Activated CD4-positive, alpha-beta T cell treated with anti-CD3 and anti-CD28 coated beads, Interleukin-2, amount 50 U/mL, for 16 hours (primary cell): ENCODE measurements at regions not wholly inside any gene's neighbourhood (a gene's known extent, or its start where the extent isn't known, plus 50 kb on each side); places are given as distances from the start of the nearest gene placed in this dataset.
"Not testable (repeated sequence)": the region's sequence is repeated elsewhere in the genome, so short reads cannot be mapped to it uniquely, and the experiment has no call there.

Source experiments
- DNase-seq: peaks from one replicate; pipeline ENCODE4 v3.0.0-alpha.2; 2020

DNA sequence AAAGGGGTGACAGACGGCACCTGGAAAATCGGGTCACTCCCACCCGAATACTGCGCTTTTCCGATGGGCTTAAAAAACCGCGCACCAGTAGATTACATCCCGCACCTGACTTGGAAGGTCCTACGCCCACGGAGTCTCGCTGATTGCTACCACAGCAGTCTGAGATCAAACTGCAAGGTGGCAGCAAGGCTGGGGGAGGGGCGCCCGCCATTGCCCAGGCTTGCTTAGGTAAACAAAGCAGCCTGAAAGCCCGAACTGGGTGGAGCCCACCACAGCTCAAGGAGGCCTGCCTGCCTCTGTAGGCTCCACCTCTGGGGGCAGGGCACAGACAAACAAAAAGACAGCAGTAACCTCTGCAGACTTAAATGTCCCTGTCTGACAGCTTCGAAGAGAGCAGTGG, 234.2 kb upstream of the ANXA10 start:
- not testable (repeated sequence) for DNase-seq

DNA sequence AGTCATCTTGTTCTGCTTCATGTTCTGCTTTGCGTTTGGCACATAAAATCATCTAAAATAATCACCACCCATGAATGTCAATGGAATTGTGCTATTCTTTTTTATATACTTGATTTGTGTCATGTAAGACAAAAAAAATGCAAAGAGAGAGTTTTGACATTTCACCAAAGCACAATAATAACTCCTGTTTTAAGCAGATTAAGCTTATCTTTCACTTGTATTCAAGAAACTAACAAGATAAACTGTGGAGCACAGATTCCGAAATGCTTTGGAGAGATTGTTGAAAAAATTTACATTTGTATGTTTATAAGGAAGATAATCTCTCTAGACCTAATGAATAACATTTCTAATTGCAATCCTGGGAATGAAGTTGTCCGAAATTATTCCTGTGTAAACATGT, 225.1 kb upstream of the ANXA10 start:
- no peak for DNase-seq

DNA sequence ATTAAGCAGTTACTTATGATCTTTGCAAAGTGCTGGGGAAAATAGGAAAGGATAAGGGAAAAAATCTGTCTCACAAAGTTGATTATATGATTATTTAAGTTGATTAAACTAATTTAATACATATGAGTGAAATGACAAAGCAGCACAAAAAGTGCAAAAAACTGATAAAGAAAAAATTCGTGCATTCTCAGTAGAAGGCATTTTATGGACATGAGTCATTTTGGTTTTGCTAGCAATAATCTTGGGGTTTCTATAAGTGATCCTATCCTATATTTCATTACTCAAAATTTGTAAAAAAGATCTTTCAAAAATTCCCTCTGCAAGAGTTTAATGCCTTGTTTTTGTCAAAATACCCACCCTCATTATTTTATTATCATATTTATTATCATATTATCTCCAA, 224.2 kb upstream of the ANXA10 start:
- DNase-seq: no peak

DNA sequence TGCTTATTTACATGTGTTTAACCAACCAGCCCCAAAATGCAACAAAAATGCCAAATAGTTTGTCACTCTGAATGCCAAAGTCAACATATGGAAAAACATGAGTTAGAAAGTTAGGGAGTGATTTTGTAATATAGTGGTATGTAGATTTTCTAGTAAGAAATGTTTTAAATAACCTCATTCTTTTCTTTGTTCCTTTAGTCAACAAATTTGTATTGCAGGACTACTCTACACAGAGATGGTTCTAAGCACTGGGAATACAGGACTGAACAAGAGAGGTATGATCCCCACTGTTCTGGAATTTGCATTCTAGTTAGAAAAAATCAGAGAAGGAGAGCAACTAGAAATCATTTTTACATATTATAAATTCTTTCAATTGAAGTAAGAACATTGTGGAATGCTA, 218.8 kb upstream of the ANXA10 start:
- DNase-seq: no peak

DNA sequence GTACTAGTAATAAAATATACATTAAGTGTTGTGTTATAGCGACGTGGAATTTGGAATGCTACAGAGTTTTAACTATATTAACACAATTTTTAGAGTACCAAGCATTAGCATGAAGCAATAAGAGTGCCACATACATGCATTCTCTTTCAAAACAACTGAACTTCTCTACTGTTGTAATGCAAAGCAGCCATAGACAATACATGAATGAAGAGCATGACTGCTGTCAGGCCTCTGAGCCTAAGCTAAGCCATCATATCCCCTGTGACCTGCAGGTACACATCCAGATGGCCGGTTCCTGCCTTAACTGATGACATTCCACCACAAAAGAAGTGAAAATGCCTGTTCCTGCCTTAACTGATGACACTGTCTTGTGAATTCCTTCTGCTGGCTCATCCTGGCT, 216.2 kb upstream of the ANXA10 start:
- not testable (repeated sequence) for DNase-seq

DNA sequence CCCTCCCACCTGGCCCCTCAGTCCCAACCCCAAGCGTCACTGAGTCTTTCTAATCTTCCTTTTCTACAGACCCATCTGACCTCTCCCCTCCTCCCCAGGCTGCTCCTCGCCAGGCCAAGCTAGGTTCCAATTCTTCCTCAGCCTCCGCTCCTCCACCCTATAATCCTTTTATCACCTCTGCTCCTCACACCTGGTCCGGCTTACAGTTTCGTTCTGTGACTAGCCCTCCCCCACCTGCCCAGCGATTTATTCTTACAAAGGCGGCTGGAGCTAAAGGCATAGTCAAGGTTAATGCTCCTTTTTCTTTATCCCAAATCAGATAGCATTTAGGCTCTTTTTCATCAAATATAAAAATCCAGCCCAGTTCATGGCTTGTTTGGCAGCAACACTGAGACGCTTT, 214.5 kb upstream of the ANXA10 start:
- DNase-seq: not testable (repeated sequence)

DNA sequence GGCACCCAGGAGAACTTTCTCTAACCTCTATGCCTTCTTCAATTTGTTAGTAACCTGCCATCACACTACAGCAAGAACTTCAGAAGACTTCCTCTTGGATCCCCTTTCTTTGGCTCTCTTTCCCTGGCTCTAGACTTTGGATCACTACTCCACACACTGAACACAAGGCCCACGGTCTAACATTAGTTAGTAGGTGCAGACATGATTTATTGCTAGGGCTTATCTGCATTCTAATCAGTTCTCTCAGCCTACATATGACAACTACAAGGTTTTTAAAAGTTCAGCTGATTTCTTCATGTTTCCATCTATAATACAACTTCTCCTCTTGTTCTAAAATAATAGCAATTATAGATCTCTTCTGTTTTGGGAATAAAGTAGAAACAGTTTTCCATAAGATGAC, 209.1 kb upstream of the ANXA10 start:
- DNase-seq: no peak

DNA sequence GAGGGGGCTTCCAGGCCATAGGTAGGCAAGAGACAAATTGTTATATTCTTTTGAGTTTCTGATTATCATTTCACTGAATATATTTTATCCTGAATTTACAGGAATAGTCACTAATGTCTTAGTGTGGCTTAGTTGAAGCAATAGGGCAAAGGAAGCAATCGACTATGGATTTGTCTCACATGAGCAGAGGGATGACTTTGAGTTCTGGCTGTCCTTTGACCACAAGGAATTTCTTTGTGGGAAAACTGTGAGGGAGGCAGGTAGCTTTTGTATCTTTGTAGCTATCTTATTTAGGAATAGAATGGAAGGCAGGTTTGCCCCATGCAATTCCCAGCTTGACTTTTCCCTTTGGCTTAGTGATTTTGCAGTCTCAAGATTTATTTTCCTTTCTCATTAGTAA, 207.3 kb upstream of the ANXA10 start:
- no peak for DNase-seq

DNA sequence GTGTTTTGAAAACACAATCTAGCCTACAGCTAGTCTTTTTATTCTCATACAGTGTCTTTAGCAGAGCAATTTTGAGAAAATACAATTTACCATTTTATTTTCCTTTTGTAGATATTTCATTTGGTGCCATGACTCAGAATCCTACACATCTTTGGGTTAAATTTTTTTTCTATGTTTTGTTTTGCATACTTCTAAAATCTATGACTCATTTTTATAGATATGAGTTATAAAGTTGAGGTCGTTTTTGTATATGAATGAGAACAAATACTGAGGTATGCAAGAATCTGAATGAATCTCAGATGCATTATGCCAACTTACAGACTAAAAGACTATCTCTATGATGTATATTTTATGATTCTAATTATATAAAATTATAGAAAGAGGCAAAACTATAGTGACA, 206.5 kb upstream of the ANXA10 start:
- DNase-seq: no peak

DNA sequence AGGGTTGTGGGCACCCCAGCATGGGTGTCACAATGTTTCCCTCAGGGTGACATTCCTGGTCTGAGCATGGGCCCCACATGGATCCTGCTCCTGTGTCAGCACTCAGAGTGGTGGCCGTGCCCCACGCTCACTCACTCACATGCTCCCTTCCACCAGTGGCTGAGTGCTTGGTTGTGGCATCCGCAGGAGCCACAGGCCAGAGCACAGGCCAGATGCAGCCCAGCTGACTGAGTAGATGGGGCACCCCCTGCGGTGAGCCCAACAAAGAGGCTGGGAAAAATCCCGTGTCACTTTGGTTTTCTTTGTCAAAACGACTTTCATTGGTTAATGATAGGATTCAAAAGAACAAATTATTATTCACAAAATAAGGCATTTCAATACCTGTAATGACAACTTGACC, 204.6 kb upstream of the ANXA10 start:
- no peak for DNase-seq

DNA sequence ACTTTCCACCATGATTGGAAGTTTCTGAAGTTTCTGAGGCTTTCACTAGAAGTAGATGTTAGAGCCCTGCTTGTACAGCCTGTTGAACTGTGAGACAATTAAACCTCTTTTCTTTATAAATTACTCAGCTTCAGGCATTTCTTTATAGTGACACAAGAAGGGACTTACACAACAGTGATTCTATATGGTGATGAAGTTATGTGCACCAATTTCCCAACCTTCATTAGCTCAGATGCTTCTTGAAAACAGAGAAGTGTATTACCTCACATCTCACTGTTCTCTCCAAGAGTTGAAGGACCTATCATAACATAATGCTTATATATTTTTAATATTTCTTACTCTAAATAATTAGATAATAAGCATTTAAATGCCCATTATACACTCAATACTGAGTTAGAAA, 202.1 kb upstream of the ANXA10 start:
- no peak for DNase-seq

DNA sequence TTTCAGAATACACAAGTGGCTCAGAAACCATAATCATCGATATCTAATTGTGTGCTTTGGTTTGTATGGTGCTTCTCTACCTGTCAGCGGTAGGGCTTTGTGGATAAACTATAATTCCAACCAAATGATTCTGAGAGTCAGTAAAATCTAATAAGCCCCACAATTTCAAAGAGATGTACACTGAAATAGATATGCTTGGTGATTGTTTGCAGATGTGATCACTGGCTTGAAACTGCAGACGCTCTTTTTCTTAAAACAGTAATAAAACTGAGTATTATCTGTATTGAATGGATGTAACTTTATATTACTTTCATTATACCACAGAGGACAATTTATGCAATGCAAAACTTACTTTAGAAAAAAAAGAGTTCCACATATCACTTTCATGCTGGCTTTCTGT, 198.8 kb upstream of the ANXA10 start:
- no peak for DNase-seq

DNA sequence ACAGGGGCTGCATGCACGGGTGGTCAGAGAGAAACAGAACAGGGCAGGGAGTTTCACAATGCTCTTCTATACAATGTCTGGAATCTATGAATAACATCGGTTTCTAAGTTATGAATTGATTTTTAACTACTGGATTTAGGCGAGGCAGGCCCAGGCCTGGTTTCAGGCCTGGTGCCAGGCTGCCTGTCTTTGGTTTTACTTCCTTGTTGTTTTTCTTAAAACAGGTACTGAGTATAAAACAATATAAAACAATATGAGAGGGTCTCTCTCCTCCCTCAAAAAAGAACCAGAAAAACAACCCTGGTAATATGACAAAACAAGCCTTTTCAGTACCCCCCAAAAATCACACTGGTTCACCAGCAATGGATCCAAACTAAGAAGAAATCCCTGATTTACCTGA, 196.1 kb upstream of the ANXA10 start:
- not testable (repeated sequence) for DNase-seq

DNA sequence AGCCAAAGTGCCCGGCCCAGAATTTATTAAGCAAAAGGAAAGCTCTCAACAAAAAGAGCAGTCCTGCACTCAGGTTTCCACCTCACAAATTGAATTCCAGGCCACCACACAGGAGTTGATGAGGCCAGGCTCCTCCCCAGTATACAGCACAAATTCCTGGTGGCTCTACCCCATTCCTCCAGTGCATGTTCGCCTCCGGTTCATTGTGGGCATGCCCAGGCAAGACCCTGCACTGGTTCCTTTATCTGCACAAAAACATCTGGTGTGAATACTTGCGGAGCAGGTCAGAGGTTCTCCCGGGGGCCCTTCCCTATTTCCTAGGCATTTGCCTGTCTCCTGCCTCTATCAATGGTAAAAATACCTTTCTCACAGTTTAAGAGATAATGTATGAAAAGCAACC, 195.2 kb upstream of the ANXA10 start:
- DNase-seq: no peak

DNA sequence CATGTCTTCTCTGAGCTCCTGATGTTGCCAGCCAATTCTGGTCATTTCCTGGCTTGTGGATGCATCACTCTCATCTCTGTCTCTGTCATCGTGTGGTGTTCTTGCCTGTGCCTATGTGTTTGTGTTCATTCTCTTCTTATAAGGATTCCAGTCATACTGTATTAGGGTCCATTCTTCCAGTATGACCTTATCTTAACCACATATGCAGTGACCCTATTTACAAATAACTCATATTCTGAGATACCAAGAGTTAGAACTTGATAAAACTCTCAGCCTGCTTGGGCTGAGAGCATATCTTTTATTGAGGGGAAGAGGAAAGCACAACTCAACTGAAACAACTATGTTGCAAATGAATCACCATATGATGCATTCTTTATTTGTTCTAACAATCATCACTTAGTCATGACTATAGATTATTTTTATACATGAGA, 189.0 kb upstream of the ANXA10 start:
- no peak for DNase-seq

DNA sequence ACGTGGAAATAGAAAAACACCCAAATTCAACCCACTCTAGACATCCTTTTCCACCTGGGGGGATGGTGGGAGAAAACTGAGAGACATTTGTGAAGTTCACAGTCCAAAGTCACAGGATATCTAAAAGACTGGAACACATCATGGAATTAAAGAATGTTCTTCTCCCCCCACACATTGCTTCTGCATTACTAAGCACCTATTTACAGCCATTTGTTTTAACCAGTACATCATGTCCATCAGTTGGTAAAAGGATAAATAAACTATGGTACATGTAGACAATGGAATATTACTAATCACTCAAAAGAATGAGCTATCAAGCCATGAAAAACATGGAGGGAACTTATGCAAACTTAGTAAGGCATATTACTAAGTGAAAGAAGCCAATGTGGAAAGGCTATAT, 185.5 kb upstream of the ANXA10 start:
- DNase-seq: no peak

DNA sequence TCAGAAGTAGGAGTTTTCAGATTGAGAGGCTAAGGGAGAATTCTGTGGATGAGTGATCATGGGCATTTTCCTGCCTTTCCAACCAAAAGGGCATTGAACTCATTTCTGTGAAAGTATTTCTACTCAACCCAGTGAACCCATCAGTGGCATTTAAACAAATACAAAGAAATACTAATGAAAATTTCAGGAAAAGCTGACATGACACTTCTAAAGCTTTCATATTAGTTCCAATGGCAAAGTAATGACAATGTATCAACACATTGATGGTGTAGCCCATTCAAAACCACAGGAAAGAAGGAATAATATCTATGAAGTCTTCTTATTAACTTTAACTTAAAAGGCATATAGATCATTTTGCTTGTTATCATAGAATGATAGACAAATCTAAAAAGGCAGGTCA, 183.5 kb upstream of the ANXA10 start:
- no peak for DNase-seq

DNA sequence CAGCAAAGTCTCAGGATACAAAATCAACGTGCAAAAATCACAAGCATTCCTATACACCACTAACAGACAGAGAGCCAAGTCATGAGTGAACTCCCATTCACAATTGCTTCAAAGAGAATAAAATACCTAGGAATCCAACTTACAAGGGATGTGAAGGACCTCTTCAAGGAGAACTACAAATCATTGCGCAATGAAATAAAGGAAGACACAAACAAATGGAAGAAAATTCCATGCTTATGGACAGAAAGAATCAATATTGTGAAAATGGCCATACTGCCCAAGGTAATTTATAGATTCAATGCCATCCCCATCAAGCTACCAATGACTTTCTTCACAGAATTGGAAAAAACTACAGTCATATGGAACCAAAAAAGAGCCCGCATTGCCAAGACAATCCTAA, 179.8 kb upstream of the ANXA10 start:
- DNase-seq: not testable (repeated sequence)

DNA sequence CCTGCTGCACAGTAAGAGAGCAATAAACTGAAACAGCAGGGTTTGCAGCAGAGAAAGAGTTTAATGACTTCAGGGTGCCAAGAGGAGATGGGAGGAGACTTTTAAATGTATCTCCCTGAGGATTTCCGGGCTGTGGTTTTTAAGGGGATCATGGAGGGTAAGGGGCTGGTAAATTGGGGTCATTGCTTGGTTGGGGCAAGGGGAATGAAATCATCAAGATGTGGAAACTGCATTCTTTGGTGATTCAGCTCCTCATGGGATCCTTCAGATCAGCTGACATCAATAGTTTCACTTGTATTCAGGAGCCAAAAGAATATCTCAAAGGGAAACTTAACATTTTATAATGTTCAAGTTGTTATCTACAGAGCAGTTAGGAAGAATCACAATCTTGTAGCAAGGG, 174.3 kb upstream of the ANXA10 start:
- DNase-seq: no peak

DNA sequence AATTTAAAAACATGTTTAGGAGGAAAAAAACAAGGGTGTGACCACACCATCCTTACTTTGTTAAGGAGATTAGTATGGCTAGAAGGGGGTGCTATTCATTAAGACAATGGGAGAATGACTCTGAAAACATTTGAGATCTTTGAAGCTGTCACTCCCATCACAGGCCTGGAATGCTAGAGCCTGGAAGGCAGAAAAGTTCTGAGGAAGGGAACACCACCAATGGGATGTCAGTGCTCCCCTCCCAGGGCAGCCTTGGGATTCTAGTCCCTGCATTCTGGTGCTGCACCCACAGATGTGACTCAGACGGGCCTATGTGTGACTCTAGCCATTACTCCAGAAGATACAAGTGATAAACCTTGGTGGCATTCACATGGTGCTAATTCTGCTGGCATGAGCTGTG, 162.2 kb upstream of the ANXA10 start:
- no peak for DNase-seq

DNA sequence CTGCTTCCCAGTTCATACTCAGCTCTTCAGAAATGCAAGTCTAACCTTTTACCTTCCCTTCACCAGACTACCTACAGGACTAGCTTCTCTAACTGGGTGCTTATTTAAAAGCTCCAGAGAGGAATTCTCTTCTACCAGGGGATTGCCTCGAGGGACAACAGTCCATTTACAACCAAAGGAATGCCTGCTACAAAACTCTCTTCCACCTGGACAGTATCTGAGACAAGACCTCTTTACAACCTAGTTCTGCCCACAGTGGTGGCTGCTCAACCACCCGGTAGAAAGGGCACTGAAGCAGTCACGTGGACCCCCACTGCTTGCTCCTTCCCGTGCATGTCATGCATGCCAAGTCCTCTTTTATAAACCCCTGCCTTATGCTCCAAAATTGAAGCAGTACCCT, 158.1 kb upstream of the ANXA10 start:
- no peak for DNase-seq

DNA sequence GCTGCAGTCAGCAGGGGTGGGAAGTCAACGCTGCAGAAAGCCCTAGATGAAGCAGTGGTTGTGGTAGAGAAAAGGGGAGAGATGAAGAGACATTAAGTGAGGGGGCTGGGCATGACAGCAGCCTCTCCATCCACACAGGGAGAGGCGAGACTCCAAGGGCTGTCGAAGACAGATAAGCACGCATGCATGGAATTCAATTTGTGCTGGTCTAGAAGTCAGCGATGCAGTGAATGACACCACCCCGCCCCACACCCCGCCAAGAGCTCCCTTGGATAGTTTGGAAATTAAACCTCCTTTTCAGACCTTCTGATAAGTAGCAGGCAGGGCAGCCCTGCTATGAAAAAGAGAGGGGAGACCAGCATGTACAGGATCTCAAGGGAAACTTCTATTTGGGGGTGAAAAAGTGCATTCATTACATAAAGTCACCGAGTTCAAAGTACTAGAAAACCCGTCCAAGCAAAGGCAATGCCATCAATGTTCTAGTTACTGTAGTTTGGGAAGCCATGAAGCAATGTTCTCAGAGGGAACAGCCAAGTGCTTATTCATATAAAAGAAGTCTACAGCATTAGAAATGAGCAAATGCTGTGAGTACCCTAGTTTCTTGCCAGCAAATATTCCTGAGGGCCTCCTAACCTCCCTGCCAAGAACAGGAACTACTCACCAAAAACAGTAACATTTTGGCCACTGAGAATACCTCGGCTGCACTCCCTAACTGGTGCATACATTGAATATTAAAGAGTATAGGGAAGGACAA, 152.3 kb upstream of the ANXA10 start:
- DNase-seq: no peak

DNA sequence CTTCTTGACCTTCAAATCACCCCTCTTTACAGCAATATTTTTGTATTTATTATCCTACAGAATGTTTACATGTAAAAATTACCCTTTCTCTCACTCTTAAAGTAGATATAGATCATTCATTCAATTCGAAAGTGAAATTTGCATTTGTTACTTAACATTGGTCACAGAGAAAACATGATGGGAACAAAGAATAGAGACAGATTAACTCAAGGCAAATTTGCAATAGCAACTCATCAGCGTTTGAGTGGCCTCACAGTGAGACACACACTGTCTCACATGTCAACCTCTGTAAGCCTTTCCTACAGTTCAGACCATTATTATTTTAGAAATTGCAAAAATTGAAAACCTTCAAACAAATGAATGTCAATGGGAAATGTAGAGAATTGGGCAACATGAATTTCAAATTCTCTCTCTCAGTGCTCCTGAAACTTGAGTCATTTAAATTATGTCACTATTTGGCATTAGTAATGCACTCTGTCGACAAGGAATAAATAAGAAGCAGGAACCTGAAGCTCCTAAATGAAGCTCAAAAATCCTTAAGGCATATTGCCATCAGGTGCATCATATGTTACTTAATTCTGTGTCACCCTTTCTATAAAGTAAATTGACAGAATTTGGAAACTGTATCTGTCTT, 148.3 kb upstream of the ANXA10 start:
- DNase-seq: no peak

DNA sequence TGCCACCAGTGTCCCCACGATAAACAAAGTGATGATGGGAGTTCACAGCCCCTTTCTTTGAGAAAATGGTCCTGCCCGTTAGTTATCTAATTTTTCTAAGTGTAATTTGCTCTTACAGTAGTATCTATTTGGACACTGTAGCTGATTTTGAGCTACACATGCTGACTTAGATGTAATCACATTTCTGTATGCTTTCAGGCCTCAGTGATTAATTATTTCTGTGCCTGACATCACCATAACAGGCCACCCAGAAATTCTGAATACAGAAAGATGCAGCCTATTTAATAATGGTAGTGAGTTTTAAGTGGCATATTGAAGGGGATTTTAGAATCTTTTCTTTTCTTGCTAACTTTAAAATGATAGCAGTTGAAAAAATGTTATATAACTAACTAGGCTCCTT, 147.6 kb upstream of the ANXA10 start:
- DNase-seq: no peak

DNA sequence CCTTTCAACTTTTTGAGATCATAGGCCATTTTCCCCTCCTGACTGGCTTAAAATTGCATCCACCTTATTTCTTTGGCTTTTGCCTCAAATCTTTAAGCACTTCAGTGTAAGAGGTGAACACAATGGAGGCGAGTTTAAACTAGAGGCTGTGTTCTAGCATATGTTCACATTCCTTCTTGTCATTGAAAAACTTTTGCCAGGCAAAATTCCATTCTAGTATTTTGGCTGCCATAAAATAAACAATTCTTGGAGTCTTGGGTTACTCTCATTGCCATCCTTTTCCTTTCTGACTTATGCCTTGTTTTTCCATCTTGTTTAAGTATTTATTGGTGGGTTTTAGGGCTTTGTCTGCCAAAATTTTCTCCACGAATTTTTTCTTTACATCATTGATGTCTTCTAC, 137.3 kb upstream of the ANXA10 start:
- DNase-seq: no peak
